Keratinocyte (primary cell): ENCODE measurements at regions not wholly inside any gene's neighbourhood (a gene's known extent, or its start where the extent isn't known, plus 50 kb on each side); places are given as distances from the start of the nearest gene placed in this dataset.
"Not testable (repeated sequence)": the region's sequence is repeated elsewhere in the genome, so short reads cannot be mapped to it uniquely, and the experiment has no call there.

Experiments used
- DNase-seq: peaks from one replicate; pipeline ENCODE4 v3.0.0-alpha.2; 2011; ENCODE audit warnings: low read depth, missing footprints, low spot score
- FAIRE-seq: peaks from 2 replicates; lab custom pipeline; 2011; peaks lifted over from hg19 to GRCh38; lab: Jason Lieb, UNC
- H2AFZ ChIP-seq: 2 replicates; pipeline ENCODE4 v1.6.0; 2012; ENCODE audit warnings: low read length, control low read depth, inconsistent platforms; ENCODE audit not compliant: control insufficient read depth
- H3K27ac ChIP-seq: 2 replicates; pipeline ENCODE4 v1.5.1; 2011; ENCODE audit warnings: low read length; ENCODE audit not compliant: control insufficient read depth, insufficient read depth
- H3K27me3 ChIP-seq: 3 replicates; pipeline ENCODE4 v1.6.0; 2011; ENCODE audit warnings: low read length; ENCODE audit not compliant: control insufficient read depth, insufficient read depth; ENCODE audit errors: extremely low read depth
- H3K36me3 ChIP-seq, 2 experiments: 2 replicates in 1 of 2; 3 replicates in 1 of 2; pipeline ENCODE4 v1.5.1; 2011; ENCODE audit warnings: low read length in 2 of 2, mild to moderate bottlenecking in 1 of 2; ENCODE audit not compliant: control insufficient read depth in 2 of 2, insufficient read depth in 2 of 2; ENCODE audit errors: extremely low read depth in 1 of 2
- H3K4me1 ChIP-seq: 3 replicates; pipeline ENCODE4 v1.5.1; 2011; ENCODE audit warnings: low read length; ENCODE audit not compliant: control insufficient read depth, insufficient read depth; ENCODE audit errors: extremely low read depth
- H3K4me2 ChIP-seq: 3 replicates; pipeline ENCODE4 v1.6.0; 2011; ENCODE audit warnings: low read depth, low read length; ENCODE audit not compliant: control insufficient read depth, insufficient read depth; ENCODE audit errors: extremely low read depth
- H3K4me3 ChIP-seq, 3 experiments: fragments of 200-600 bp in 1 of 3; sonication (generic) in 1 of 3; 2 replicates in 2 of 3; 3 replicates in 1 of 3; pipeline ENCODE4 v1.5.1; 2011 to 2016; ENCODE audit warnings: low read length in 3 of 3, mild to moderate bottlenecking in 3 of 3, control low read depth in 2 of 3, inconsistent platforms in 1 of 3, low read depth in 1 of 3, mixed read lengths in 1 of 3, mixed run types in 1 of 3, moderate library complexity in 1 of 3; ENCODE audit not compliant: control insufficient read depth in 2 of 3, insufficient read depth in 2 of 3; ENCODE audit errors: extremely low read depth in 1 of 3
- H3K79me2 ChIP-seq: 2 replicates; pipeline ENCODE4 v1.6.0; 2012; ENCODE audit warnings: low read length; ENCODE audit not compliant: control insufficient read depth, insufficient read depth
- H3K9ac ChIP-seq: 3 replicates; pipeline ENCODE4 v1.6.0; 2011; ENCODE audit warnings: low read length; ENCODE audit not compliant: control insufficient read depth, insufficient read depth; ENCODE audit errors: extremely low read depth
- H3K9me1 ChIP-seq: 3 replicates; pipeline ENCODE4 v1.6.0; 2011; ENCODE audit warnings: low read length; ENCODE audit not compliant: control insufficient read depth, insufficient read depth; ENCODE audit errors: extremely low read depth
- H3K9me3 ChIP-seq: 2 replicates; pipeline ENCODE4 v1.5.1; 2012; ENCODE audit warnings: low read depth, low read length; ENCODE audit not compliant: control insufficient read depth
- H4K20me1 ChIP-seq: 3 replicates; pipeline ENCODE4 v1.6.0; 2011; ENCODE audit warnings: low read length; ENCODE audit not compliant: control insufficient read depth, insufficient read depth; ENCODE audit errors: extremely low read depth
- CTCF ChIP-seq, 3 experiments: IDR thresholded peaks in 1 of 3; conservative IDR thresholded peaks in 1 of 3; optimal IDR thresholded peaks in 1 of 3; 2 replicates in 2 of 3; 3 replicates in 1 of 3; pipeline versions ENCODE3 to v1.5.1; 2011; ENCODE audit warnings: low read length in 3 of 3, mild to moderate bottlenecking in 3 of 3, moderate library complexity in 2 of 3, control low read depth in 1 of 3, inconsistent platforms in 1 of 3; ENCODE audit not compliant: insufficient read depth in 2 of 3; ENCODE audit errors: extremely low read depth in 1 of 3
- EZH2 ChIP-seq: IDR thresholded peaks from one replicate; pipeline ENCODE4 v1.6.1; 2012; ENCODE audit warnings: inconsistent platforms, mild to moderate bottlenecking, low read length, moderate library complexity
- dilution Hi-C: fragments of 300-500 bp; cut with MboI; formaldehyde crosslinking; loops from one replicate; pipeline ENCODE4 v1.7.0; 2020; ENCODE audit warnings: low sequenced_read_pairs; ENCODE audit not compliant: extremely low pct_ligation_motif_present

GRCh38 chr4:158090323-158090722 is 82.5 kb downstream of the GASK1B start:
- H3K9me3 ChIP-seq = no peaks in the 10 kb centered on the region
- DNase-seq (no peak), FAIRE-seq (no peak)
- H3K9ac ChIP-seq = no peak overlapping the region
- H3K27ac ChIP-seq = no peak overlapping the region
- no peaks in the 10 kb centered on the region for H3K27me3 ChIP-seq
- H3K36me3 ChIP-seq = no peaks in the 10 kb centered on the region
- H4K20me1 ChIP-seq = no peaks in the 10 kb centered on the region
- no peaks in the 10 kb centered on the region for H3K9me1 ChIP-seq
- no peaks in the 10 kb centered on the region for H3K79me2 ChIP-seq
- dilution Hi-C loops = no loop called here
- H3K4me1 ChIP-seq = peaks cover 16% of the 10 kb centered on the region
- H2AFZ ChIP-seq = no peak overlapping the region
- H3K4me2 ChIP-seq = no peak overlapping the region
- H3K4me3 ChIP-seq = no peak overlapping the region
- TF ChIP-seq CTCF (optimal IDR thresholded peaks at IDR 0.05 in 1 of 3, IDR thresholded peaks at IDR 0.05 in 1 of 3, conservative IDR thresholded peaks at IDR 0.05 in 1 of 3; ENCODE audit: extremely low read depth in 1 of 3, insufficient read depth in 2 of 3, low read length in 3 of 3) (no peak), EZH2 (no peak)

GRCh38 chr4:158089897-158090296 is 82.9 kb downstream of the GASK1B start:
- peaks cover 12% of the 10 kb centered on the region for H3K4me1 ChIP-seq
- FAIRE-seq, H3K4me3 ChIP-seq: not testable (repeated sequence)

GRCh38 chr4:158080354-158080753 is 92.5 kb downstream of the GASK1B start:
- Histone ChIP-seq H3K4me2 (no peak overlapping the region), H4K20me1 (no peaks in the 10 kb centered on the region), H3K79me2 (no peaks in the 10 kb centered on the region), H3K36me3 (no peaks in the 10 kb centered on the region), H3K9ac (no peak overlapping the region), H3K27ac (no peak overlapping the region), H3K9me3 (no peaks in the 10 kb centered on the region), H3K4me1 (no peaks in the 10 kb centered on the region), H3K4me3 (no peak overlapping the region), H3K9me1 (no peaks in the 10 kb centered on the region), H3K27me3 (no peaks in the 10 kb centered on the region), H2AFZ (no peak overlapping the region)
- FAIRE-seq = no peak
- DNase-seq = no peak
- no peak for TF ChIP-seq EZH2
- TF ChIP-seq CTCF (optimal IDR thresholded peaks at IDR 0.05 in 1 of 3, IDR thresholded peaks at IDR 0.05 in 1 of 3, conservative IDR thresholded peaks at IDR 0.05 in 1 of 3; ENCODE audit: extremely low read depth in 1 of 3, insufficient read depth in 2 of 3, low read length in 3 of 3) = no peak
- dilution Hi-C loops = no loop called here

More at GRCh38 chr4:158089897-158090296, 82.9 kb downstream of the GASK1B start:
- H3K79me2 ChIP-seq, H3K9ac ChIP-seq, H3K9me3 ChIP-seq, H3K27ac ChIP-seq, DNase-seq, H3K4me2 ChIP-seq, H3K9me1 ChIP-seq, H2AFZ ChIP-seq, H3K36me3 ChIP-seq, H4K20me1 ChIP-seq, dilution Hi-C loops, H3K27me3 ChIP-seq: not testable (repeated sequence)
